Heart left ventricle (tissue), 16 donors: ENCODE measurements at regions not wholly inside any gene's neighbourhood (a gene's known extent, or its start where the extent isn't known, plus 50 kb on each side); places are given as distances from the start of the nearest gene placed in this dataset.

Experiments used
- ATAC-seq, 4 donors: fragments of 200-7000 bp; cut with Tn5 transposase; one replicate each; pipeline ENCODE4 v1.9.1; 2020 to 2022; ENCODE audit warnings: moderate library complexity in 4 of 4, mild to moderate bottlenecking in 3 of 4, moderate number of reproducible peaks in 1 of 4
- DNase-seq, 5 donors: peaks; one replicate each; pipeline ENCODE4 v3.0.0-alpha.2; 2020
- H3K27ac ChIP-seq, 12 donors: fragments of 200-600 bp; sonication (generic) in 4 of 12; one replicate each; pipeline versions ENCODE4 v1.5.0 to v1.8.0; 2016 to 2022; ENCODE audit warnings: mild to moderate bottlenecking in 2 of 12
- H3K27me3 ChIP-seq, 9 donors: fragments of 200-600 bp; sonication (generic) in 2 of 9; one replicate each; pipeline versions ENCODE4 v1.5.1 to v1.8.0; 2016 to 2022; ENCODE audit warnings: mild to moderate bottlenecking in 3 of 9
- H3K36me3 ChIP-seq, 9 donors: fragments of 200-600 bp; sonication (generic) in 2 of 9; one replicate each; pipeline versions ENCODE4 v1.5.0 to v1.8.0; 2018 to 2022; ENCODE audit warnings: mild to moderate bottlenecking in 2 of 9
- H3K4me1 ChIP-seq, 12 donors: fragments of 200-600 bp; sonication (generic) in 4 of 12; one replicate each; pipeline versions ENCODE4 v1.5.0 to v1.8.0; 2016 to 2022; ENCODE audit warnings: mild to moderate bottlenecking in 3 of 12
- H3K4me3 ChIP-seq, 12 donors: fragments of 200-600 bp; sonication (generic) in 4 of 12; one replicate each; pipeline versions ENCODE4 v1.5.0 to v1.8.0; 2017 to 2022; ENCODE audit warnings: mild to moderate bottlenecking in 9 of 12, moderate library complexity in 4 of 12
- H3K9me3 ChIP-seq, 12 donors: fragments of 200-600 bp; sonication (generic) in 4 of 12; one replicate each; pipeline versions ENCODE4 v1.5.0 to v1.8.0; 2016 to 2022; ENCODE audit warnings: mild to moderate bottlenecking in 1 of 12
- POLR2A ChIP-seq, 2 donors: fragments of 450-650 bp; IDR thresholded peaks; one replicate each; pipeline ENCODE4 v1.6.1; 2017; ENCODE audit warnings: antibody characterized with exemption in 2 of 2, mild to moderate bottlenecking in 2 of 2, moderate library complexity in 2 of 2
- WGBS, 4 donors: extraction: QIAGEN DNeasy Blood & Tissue Kit in 2 of 4; methylation state at CpG; one replicate each; pipeline versions ENCODE4 v1.1.5 to v1.1.7; 2013 to 2018; 5-methylcytosine and 5-hydroxymethylcytosine counted together
- intact Hi-C, 10 donors: fragments of 100-400 bp; cut with DNase I; formaldehyde crosslinking; loops; one replicate each; pipeline versions ENCODE4 v1.11.1 to v1.14.2; 2022
- TF ChIP-seq, protein P1 (sequence below), 12 donors: fragments of 200-600 bp; sonication (generic) in 4 of 12; IDR thresholded peaks; one replicate each; pipeline versions ENCODE4 v1.5.0 to v1.8.0; 2018 to 2022; ENCODE audit warnings: antibody characterized with exemption in 12 of 12, mild to moderate bottlenecking in 5 of 12
- donor health status: ischemic (EF 13 %, LVEDD 7.1; RV severe dilation, severe dysfunction).
- donor health status: healthy with polysubstance abuse.
- donor health status: DM: no; HTN: yes; CAD: no.
- donor health status: DM: no; HTN: no; CAD: no.
- donor health status: ischemic (EF 25% LVEDD 6.9; RV normal size, moderate dysfunction).
- donor health status: ischemic (EF 25% LVEDD 5.7; RV mildly dilated, moderate dysfunction).
- donor health status: healthy.
- donor health status: DM: yes; HTN: yes; CAD: no.
- donor health status: ischemic (EF 35%, LVEDD 5.7; RV mildly dilated, moderate dysfunction).
- donor health status: nonischemic (EF 11% LVEDD 7.7; RV severe dilation, severe dysfunction).
- donor health status: DM: yes; HTN: yes; CAD: no.
- donor health status: PGD.
- donor health status: ischemic (EF 29% LVEDD 5.4; RV normal size, mild dysfunction).
- donor health status: nonischemic (EF 23%, LVEDD 6.1; RV moderate dilation, normal function).

- intact Hi-C loops: loop anchor here in 2 of 10 donors (5.0 to 10.0 kb wide), 2 partner anchors 48 to 324 kb away; no protein-coding TSS in a partner anchor
- Histone ChIP-seq H3K27ac (no peak overlapping the region), H3K36me3 (no peaks in the 10 kb centered on the region), H3K4me1 (peaks cover 0 to 5% (median 0%) of the 10 kb centered on the region in 12 donors), H3K4me3 (no peak overlapping the region), H3K9me3 (no peaks in the 10 kb centered on the region), H3K27me3 (no peaks in the 10 kb centered on the region)
- WGBS, 4 donors: 85 to 86% (median 85%) methylated on average over 8 of the region's 8 CpGs
- no peak for TF ChIP-seq POLR2A (IDR thresholded peaks at IDR 0.05)
- TF ChIP-seq, protein P1, sequence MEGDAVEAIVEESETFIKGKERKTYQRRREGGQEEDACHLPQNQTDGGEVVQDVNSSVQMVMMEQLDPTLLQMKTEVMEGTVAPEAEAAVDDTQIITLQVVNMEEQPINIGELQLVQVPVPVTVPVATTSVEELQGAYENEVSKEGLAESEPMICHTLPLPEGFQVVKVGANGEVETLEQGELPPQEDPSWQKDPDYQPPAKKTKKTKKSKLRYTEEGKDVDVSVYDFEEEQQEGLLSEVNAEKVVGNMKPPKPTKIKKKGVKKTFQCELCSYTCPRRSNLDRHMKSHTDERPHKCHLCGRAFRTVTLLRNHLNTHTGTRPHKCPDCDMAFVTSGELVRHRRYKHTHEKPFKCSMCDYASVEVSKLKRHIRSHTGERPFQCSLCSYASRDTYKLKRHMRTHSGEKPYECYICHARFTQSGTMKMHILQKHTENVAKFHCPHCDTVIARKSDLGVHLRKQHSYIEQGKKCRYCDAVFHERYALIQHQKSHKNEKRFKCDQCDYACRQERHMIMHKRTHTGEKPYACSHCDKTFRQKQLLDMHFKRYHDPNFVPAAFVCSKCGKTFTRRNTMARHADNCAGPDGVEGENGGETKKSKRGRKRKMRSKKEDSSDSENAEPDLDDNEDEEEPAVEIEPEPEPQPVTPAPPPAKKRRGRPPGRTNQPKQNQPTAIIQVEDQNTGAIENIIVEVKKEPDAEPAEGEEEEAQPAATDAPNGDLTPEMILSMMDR (IDR thresholded peaks at IDR 0.05): no peak
- no peak for ATAC-seq
- no peak for DNase-seq
Observed at GRCh38 chr6:154920495-154921200, 74.5 kb upstream of the TIAM2 start.

GRCh38 chr6:154921482-154921881, 73.6 kb upstream of the TIAM2 start:
- intact Hi-C loops: loop anchor here in 2 of 10 donors (5.0 to 10.0 kb wide), 2 partner anchors 49 to 323 kb away; no protein-coding TSS in a partner anchor
- DNase-seq (no peak), ATAC-seq (no peak)
- 63 to 78% (median 75%) methylated on average over 4 of the region's 4 CpGs for WGBS, 4 donors
- Histone ChIP-seq H3K9me3 (no peaks in the 10 kb centered on the region), H3K36me3 (no peaks in the 10 kb centered on the region), H3K4me3 (no peak overlapping the region), H3K27ac (no peak overlapping the region), H3K27me3 (no peaks in the 10 kb centered on the region), H3K4me1 (peaks cover 0 to 11% (median 0%) of the 10 kb centered on the region in 12 donors)
- TF ChIP-seq, protein P1 (IDR thresholded peaks at IDR 0.05): no peak
- no peak for TF ChIP-seq POLR2A (IDR thresholded peaks at IDR 0.05)

DNA sequence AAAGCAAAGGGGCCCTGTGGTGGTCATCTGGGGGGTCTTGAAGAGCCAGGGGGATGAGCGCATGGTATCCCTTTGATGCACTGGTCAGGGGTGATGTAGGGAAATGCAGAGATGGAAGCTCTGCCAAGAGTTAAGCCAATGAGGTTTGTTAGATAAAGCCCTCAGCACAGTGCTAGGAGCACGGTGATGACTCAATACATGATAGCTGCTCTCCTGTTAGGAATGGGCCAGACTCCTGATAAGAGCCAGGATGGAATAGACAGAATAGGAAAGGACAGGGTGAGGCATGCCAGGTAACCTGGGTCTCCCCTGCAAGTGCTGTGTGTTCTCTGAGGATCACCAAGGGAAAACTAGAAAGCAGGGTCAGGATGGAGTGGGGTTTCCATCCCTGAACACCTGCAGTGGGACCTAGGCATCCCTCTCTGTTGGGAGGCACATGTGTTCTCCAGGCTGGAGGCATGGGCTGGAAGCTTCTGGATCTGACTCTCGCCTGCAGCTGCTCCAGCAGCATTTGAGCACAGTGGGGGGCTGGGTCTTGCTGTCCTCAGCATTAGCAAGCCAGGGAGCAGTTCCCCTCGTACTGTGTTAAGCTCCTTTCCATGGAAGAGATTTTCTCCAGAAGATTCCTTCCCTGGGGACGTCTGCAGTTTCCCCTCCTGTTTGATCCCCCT, 71.8 kb upstream of the TIAM2 start:
- DNase-seq: no peak
- Histone ChIP-seq H3K9me3 (no peaks in the 10 kb centered on the region), H3K4me1 (peaks cover 0 to 12% (median 0%) of the 10 kb centered on the region in 12 donors), H3K36me3 (no peaks in the 10 kb centered on the region), H3K27me3 (no peaks in the 10 kb centered on the region), H3K4me3 (no peak overlapping the region), H3K27ac (no peak overlapping the region)
- TF ChIP-seq, protein P1 (IDR thresholded peaks at IDR 0.05): no peak
- WGBS, 4 donors: 68 to 75% (median 70%) methylated on average over 4 to 5 of the region's 5 CpGs
- peak in 3 of 4 donors; percentile 31 to 47 (median 39) for ATAC-seq
- intact Hi-C loops: loop anchor here in 2 of 10 donors (5.0 to 10.0 kb wide), 2 partner anchors 51 to 321 kb away; no protein-coding TSS in a partner anchor

DNA sequence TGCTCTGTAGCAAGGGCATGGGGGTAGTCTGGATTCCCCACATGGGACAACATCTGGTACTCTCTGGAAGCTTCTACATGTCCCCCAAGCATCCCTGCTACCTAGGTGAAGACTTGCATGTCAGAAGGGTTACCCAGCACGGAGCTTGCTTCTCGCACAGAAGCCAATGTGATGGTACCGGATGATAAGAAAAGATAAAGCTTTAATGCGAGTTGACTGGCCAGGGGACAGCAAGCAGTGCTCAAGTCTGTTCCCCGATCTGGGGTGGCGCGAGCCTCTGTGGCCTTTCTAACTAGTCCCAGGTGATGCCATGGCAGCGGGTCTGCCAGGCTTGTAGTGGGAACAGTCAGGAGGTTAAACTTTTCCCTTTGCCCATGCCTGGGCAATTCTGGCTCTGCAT, 70.0 kb upstream of the TIAM2 start:
- DNase-seq (no peak), ATAC-seq (no peak)
- H3K4me1 ChIP-seq: peaks cover 0 to 12% (median 0%) of the 10 kb centered on the region in 12 donors
- intact Hi-C loops: loop anchor here in 4 of 10 donors (1.0 to 10.0 kb wide), 4 partner anchors 249 to 322 kb away; no protein-coding TSS in a partner anchor
- H3K9me3 ChIP-seq: no peaks in the 10 kb centered on the region
- no peaks in the 10 kb centered on the region for H3K27me3 ChIP-seq
- TF ChIP-seq, protein P1 (IDR thresholded peaks at IDR 0.05): no peak
- no peak for TF ChIP-seq POLR2A (IDR thresholded peaks at IDR 0.05)
- no peak overlapping the region for H3K27ac ChIP-seq
- no peak overlapping the region for H3K4me3 ChIP-seq
- WGBS, 4 donors: 89 to 97% (median 93%) methylated on average over 8 of the region's 8 CpGs
- H3K36me3 ChIP-seq: no peaks in the 10 kb centered on the region
